A549 (cell line): ENCODE measurements at regions not wholly inside any gene's neighbourhood (a gene's known extent, or its start where the extent isn't known, plus 50 kb on each side); places are given as distances from the start of the nearest gene placed in this dataset.

Source experiments
- CEBPB ChIP-seq, 2 experiments: fragments of >200 bp in 1 of 2; sonication (Bioruptor Twin) in 1 of 2; formaldehyde crosslinking in 1 of 2; IDR thresholded peaks; 2 replicates each; pipeline ENCODE4 v1.6.1; 2012 to 2016
- HDAC2 ChIP-seq: fragments of 200-600 bp; sonication (generic); IDR thresholded peaks from 2 replicates; pipeline ENCODE4 v1.6.1; 2016
- MAZ ChIP-seq: fragments of 150-350 bp; IDR thresholded peaks from 2 replicates; pipeline ENCODE4 v1.6.1; 2014; ENCODE audit warnings: antibody characterized with exemption, low read depth, low read length, borderline replicate concordance
- RAD21 ChIP-seq, 2 experiments: fragments of >200 bp in 1 of 2; sonication (Bioruptor Twin) in 1 of 2; formaldehyde crosslinking in 1 of 2; IDR thresholded peaks in 1 of 2; conservative IDR thresholded peaks in 1 of 2; 2 replicates in 1 of 2; 3 replicates in 1 of 2; pipeline ENCODE4 v1.6.1; 2012 to 2018; ENCODE audit warnings: inconsistent platforms in 1 of 2
- RARB ChIP-seq: fragments of 250-450 bp; sonication (Bioruptor Pico); IDR thresholded peaks from 2 replicates; pipeline ENCODE4 v1.8.0; 2021; ENCODE audit warnings: mild to moderate bottlenecking, moderate library complexity
- TF ChIP-seq, protein P1 (sequence below): fragments of >200 bp; sonication (Bioruptor Twin); formaldehyde crosslinking; IDR thresholded peaks from 3 replicates; pipeline ENCODE4 v1.5.1; 2016

DNA sequence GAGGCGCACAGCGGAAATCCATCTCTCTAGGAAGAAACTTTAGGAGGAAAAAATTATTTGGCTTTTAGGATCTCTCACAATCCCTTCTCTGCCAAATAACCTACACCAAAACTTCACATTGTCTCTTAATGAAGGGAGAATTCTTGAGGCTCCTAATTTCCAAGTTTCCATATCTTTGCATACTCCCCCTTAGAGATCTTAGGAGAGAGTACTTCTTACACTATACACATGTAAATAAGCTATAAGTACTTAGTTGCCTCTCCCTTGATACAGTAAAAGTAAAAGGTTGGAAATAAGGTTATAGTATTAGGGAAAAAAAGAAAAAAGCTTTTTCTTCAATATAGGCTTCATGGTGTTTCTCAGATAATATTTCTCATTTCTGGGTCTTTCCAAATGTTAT, 596.7 kb downstream of the SATB2 start:
- TF ChIP-seq HDAC2 = no peak
- TF ChIP-seq, protein P1, sequence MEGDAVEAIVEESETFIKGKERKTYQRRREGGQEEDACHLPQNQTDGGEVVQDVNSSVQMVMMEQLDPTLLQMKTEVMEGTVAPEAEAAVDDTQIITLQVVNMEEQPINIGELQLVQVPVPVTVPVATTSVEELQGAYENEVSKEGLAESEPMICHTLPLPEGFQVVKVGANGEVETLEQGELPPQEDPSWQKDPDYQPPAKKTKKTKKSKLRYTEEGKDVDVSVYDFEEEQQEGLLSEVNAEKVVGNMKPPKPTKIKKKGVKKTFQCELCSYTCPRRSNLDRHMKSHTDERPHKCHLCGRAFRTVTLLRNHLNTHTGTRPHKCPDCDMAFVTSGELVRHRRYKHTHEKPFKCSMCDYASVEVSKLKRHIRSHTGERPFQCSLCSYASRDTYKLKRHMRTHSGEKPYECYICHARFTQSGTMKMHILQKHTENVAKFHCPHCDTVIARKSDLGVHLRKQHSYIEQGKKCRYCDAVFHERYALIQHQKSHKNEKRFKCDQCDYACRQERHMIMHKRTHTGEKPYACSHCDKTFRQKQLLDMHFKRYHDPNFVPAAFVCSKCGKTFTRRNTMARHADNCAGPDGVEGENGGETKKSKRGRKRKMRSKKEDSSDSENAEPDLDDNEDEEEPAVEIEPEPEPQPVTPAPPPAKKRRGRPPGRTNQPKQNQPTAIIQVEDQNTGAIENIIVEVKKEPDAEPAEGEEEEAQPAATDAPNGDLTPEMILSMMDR = no peak
- TF ChIP-seq CEBPB (IDR thresholded peaks at IDR 0.05) = no peak
- TF ChIP-seq RARB (CRISPR knock-in tag) = no peak
- TF ChIP-seq RAD21 (conservative IDR thresholded peaks at IDR 0.05 in 1 of 2, IDR thresholded peaks at IDR 0.05 in 1 of 2) = no peak
- TF ChIP-seq MAZ = no peak
